ENCODE measurements at regions not wholly inside any gene's neighbourhood (a gene's known extent, or its start where the extent isn't known, plus 50 kb on each side); places are given as distances from the start of the nearest gene placed in this dataset.

DNA sequence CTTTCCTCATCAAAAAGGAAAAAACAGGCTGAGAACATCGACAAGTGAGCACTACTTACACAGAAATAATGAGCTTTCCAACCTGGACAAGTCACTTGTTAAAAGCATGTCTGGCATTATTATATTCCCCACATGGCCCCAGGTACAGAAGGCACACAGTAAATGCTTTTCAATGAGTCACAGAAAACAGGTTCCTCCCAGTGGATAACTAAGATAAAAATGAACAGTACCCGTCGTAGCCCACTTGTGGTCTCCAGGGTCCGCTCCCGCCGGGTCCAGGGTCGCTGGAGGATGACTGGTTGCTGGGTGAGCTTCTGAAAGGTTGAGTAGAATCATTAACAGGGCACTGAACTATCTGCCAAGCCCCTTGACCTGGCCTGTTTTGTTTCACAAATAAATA lies 186.6 kb downstream of the SIPA1L2 start:
- Histone ChIP-seq H3K4me1 (ENCODE audit: control insufficient read depth, insufficient read depth, low read length) (no peaks in the 10 kb centered on the region), H3K9me3 (ENCODE audit: control insufficient read depth, insufficient read depth, low read depth, low read length) (no peaks in the 10 kb centered on the region), H3K27me3 (ENCODE audit: control insufficient read depth, insufficient read depth, low read length) (no peaks in the 10 kb centered on the region), H3K36me3 (ENCODE audit: control insufficient read depth, insufficient read depth, low read length) (no peaks in the 10 kb centered on the region), H3K4me3 (ENCODE audit: low read depth in 2 of 2, low read length in 2 of 2) (no peak overlapping the region), H3K27ac (ENCODE audit: low read length) (no peak overlapping the region)
- TF ChIP-seq TCF7L2 (IDR thresholded peaks at IDR 0.05; ENCODE audit: low read depth, low read length), result no peak
- no peak for TF ChIP-seq SIN3A (IDR thresholded peaks at IDR 0.05; ENCODE audit: borderline replicate concordance, insufficient read depth, low read depth, low read length)
- TF ChIP-seq, protein P1, sequence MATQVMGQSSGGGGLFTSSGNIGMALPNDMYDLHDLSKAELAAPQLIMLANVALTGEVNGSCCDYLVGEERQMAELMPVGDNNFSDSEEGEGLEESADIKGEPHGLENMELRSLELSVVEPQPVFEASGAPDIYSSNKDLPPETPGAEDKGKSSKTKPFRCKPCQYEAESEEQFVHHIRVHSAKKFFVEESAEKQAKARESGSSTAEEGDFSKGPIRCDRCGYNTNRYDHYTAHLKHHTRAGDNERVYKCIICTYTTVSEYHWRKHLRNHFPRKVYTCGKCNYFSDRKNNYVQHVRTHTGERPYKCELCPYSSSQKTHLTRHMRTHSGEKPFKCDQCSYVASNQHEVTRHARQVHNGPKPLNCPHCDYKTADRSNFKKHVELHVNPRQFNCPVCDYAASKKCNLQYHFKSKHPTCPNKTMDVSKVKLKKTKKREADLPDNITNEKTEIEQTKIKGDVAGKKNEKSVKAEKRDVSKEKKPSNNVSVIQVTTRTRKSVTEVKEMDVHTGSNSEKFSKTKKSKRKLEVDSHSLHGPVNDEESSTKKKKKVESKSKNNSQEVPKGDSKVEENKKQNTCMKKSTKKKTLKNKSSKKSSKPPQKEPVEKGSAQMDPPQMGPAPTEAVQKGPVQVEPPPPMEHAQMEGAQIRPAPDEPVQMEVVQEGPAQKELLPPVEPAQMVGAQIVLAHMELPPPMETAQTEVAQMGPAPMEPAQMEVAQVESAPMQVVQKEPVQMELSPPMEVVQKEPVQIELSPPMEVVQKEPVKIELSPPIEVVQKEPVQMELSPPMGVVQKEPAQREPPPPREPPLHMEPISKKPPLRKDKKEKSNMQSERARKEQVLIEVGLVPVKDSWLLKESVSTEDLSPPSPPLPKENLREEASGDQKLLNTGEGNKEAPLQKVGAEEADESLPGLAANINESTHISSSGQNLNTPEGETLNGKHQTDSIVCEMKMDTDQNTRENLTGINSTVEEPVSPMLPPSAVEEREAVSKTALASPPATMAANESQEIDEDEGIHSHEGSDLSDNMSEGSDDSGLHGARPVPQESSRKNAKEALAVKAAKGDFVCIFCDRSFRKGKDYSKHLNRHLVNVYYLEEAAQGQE (IDR thresholded peaks at IDR 0.05; ENCODE audit: insufficient read depth in 1 of 2, low read depth in 2 of 2, low read length in 1 of 2), result no peak
- no peak for TF ChIP-seq POLR2AphosphoS5 (IDR thresholded peaks at IDR 0.05; ENCODE audit: low read depth, low read length)
- TF ChIP-seq, protein P2, sequence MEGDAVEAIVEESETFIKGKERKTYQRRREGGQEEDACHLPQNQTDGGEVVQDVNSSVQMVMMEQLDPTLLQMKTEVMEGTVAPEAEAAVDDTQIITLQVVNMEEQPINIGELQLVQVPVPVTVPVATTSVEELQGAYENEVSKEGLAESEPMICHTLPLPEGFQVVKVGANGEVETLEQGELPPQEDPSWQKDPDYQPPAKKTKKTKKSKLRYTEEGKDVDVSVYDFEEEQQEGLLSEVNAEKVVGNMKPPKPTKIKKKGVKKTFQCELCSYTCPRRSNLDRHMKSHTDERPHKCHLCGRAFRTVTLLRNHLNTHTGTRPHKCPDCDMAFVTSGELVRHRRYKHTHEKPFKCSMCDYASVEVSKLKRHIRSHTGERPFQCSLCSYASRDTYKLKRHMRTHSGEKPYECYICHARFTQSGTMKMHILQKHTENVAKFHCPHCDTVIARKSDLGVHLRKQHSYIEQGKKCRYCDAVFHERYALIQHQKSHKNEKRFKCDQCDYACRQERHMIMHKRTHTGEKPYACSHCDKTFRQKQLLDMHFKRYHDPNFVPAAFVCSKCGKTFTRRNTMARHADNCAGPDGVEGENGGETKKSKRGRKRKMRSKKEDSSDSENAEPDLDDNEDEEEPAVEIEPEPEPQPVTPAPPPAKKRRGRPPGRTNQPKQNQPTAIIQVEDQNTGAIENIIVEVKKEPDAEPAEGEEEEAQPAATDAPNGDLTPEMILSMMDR (IDR thresholded peaks at IDR 0.05), result no peak
- BruUV-seq (replicated peaks), result no TSS peak
- ChIA-PET CTCF (no interaction called here), POLR2A (no interaction called here)
- intact Hi-C loops (cut with micrococcal nuclease; ENCODE audit: unreplicated experiment) (no loop called here), in situ Hi-C loops (cut with HindIII; ENCODE audit: low pct_unique_long_range_greater_than_20kb, low sequenced_read_pairs) (no loop called here)
- DNase-seq (ENCODE audit: low read depth, low spot score), result no peak
- no peak for ATAC-seq

DNA sequence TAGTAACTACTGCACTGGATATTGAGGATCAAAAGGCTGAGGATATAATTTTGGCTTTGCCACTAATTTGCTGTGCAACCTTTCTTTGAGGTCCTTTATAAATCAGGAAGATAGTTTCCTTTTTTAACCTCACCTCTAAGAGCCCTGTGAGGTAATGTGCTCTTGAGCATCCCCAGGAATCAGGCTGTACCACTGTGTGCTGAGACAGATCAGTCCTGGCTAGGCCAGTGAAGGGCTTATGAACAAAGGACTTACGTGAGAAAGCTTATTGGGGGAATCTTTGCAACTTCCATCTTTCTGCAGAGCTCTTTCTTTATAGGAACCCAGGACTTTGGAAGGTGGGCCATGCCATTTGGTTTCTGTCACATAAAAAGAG lies 188.9 kb downstream of the SIPA1L2 start:
- no TSS peak for BruUV-seq (replicated peaks)
- POLR2A ChIA-PET, result no interaction called here
- CTCF ChIA-PET, result no interaction called here
- intact Hi-C loops (cut with micrococcal nuclease; ENCODE audit: unreplicated experiment), result no loop called here
- H3K36me3 ChIP-seq (ENCODE audit: control insufficient read depth, insufficient read depth, low read length), result no peaks in the 10 kb centered on the region
- H3K27ac ChIP-seq (ENCODE audit: low read length), result no peak overlapping the region
- no peaks in the 10 kb centered on the region for H3K9me3 ChIP-seq (ENCODE audit: control insufficient read depth, insufficient read depth, low read depth, low read length)
- no peak overlapping the region for H3K4me3 ChIP-seq (ENCODE audit: low read depth in 2 of 2, low read length in 2 of 2)
- no peak for DNase-seq (ENCODE audit: low read depth, low spot score)
- H3K27me3 ChIP-seq (ENCODE audit: control insufficient read depth, insufficient read depth, low read length), result no peaks in the 10 kb centered on the region
- in situ Hi-C loops (cut with HindIII; ENCODE audit: low pct_unique_long_range_greater_than_20kb, low sequenced_read_pairs), result no loop called here
- TF ChIP-seq POLR2AphosphoS5 (IDR thresholded peaks at IDR 0.05; ENCODE audit: low read depth, low read length) (no peak), SIN3A (IDR thresholded peaks at IDR 0.05; ENCODE audit: borderline replicate concordance, insufficient read depth, low read depth, low read length) (no peak), TCF7L2 (IDR thresholded peaks at IDR 0.05; ENCODE audit: low read depth, low read length) (no peak)
- TF ChIP-seq, protein P1 (IDR thresholded peaks at IDR 0.05; ENCODE audit: insufficient read depth in 1 of 2, low read depth in 2 of 2, low read length in 1 of 2), result no peak
- TF ChIP-seq, protein P2 (IDR thresholded peaks at IDR 0.05), result no peak
- no peak for ATAC-seq
- no peaks in the 10 kb centered on the region for H3K4me1 ChIP-seq (ENCODE audit: control insufficient read depth, insufficient read depth, low read length)
